HTR-8/SVneo (cell line): ENCODE measurements at regions not wholly inside any gene's neighbourhood (a gene's known extent, or its start where the extent isn't known, plus 50 kb on each side); places are given as distances from the start of the nearest gene placed in this dataset.

ENCODE experiments used
- DNase-seq: peaks from one replicate; pipeline ENCODE4 v3.0.0; 2011; ENCODE audit warnings: low spot score, mixed read lengths; ENCODE audit not compliant: insufficient read length
- FAIRE-seq: peaks from 2 replicates; lab custom pipeline; 2011; peaks lifted over from hg19 to GRCh38; lab: Jason Lieb, UNC

- DNase-seq (no peak), FAIRE-seq (no peak)
Observed at GRCh38 chr2:56508662-56509061, 324.9 kb downstream of the CCDC85A start.

GRCh38 chr2:56510610-56511009 lies 326.8 kb downstream of the CCDC85A start:
- FAIRE-seq (no peak), DNase-seq (no peak)

DNA sequence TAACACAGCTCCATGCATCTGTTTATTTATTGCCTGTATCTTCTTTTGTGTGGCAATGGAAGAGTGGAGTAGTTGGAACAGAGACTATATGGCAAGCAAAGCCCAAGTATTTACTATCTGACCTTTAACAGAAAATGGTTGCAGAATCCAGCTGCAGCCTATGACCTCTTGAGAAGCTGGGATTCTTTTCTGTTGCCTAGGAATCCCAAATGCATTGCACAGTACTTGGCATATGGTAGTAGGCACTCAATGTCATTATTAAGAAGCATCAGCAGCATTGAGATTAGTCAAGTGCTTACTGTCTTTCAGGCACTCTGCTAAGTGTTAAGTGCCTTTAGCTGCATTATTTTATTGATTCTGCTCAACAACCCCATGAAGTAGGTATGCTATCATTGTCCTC lies 331.6 kb downstream of the CCDC85A start:
- peak; percentile 65 for FAIRE-seq

GRCh38 chr2:56519806-56520205 lies 336.0 kb downstream of the CCDC85A start:
- FAIRE-seq, result no peak
- DNase-seq, result no peak

More for the DNA sequence above, 331.6 kb downstream of the CCDC85A start:
- DNase-seq, result no peak

- FAIRE-seq (no peak), DNase-seq (no peak)
Observed at GRCh38 chr2:56522605-56523089, 338.9 kb downstream of the CCDC85A start.

GRCh38 chr2:56523816-56524215 lies 340.0 kb downstream of the CCDC85A start:
- FAIRE-seq, result peak; percentile 36
- DNase-seq, result no peak

- FAIRE-seq (no peak), DNase-seq (no peak)
Observed at GRCh38 chr2:56531668-56532420, 348.1 kb downstream of the CCDC85A start.

DNA sequence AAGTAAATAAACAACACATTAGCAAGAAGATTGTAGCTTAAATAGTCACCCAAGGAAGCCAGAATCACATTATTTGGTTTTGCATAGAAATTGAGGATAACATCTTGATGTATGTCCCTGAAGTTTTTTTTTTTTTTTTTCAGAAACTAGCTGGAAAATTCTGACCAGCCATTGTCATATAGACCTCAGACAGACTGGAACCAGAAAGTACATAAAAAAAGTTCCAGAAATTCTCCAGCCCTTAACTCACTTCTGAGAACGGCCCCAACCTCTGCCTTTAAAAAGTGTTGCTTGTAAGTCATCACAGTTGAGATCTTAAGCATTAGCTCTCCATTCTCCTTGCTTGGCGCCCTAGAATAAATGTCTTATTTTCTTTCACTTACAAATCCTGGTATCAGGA lies 350.5 kb downstream of the CCDC85A start:
- FAIRE-seq, result peak; percentile 67
- no peak for DNase-seq

DNA sequence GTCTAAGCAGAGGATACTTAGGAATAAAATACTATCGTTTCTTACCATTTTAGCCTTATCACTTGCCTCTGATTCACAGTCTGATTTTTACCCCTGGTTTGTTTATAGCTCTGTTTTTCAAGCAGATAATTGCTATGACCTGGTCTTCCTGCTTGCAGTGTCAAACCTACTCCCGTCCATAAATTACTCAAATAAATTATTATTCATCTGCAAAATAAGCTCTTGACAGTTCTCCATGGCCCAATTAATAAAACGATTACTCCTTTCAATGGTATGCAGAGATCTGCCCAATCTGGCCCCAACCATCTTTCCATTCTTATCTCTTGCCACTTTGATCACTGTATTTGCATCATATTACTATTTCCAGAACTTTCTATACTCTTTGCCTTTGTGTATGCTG lies 354.0 kb downstream of the CCDC85A start:
- DNase-seq (no peak), FAIRE-seq (no peak)

DNA sequence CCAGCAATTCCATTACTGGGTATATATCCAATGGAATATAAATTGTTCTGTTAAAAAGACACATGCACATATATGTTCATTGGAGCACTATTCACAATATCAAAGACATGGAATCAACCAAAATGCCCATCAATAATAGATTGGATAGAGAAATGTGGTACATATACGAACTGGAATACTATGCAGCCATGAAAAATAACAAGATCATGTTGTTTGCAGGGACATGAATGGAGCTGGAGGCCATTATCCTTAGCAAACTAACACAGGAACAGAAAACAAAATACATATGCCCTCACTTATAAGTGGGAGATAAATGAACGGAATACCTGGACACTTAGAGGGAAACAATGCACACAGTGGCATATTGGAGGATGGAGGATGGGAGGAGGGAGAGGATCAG lies 355.8 kb downstream of the CCDC85A start:
- DNase-seq, result no peak
- no peak for FAIRE-seq

- FAIRE-seq (no peak), DNase-seq (no peak)
Observed at GRCh38 chr2:56540467-56540866, 356.7 kb downstream of the CCDC85A start.

DNA sequence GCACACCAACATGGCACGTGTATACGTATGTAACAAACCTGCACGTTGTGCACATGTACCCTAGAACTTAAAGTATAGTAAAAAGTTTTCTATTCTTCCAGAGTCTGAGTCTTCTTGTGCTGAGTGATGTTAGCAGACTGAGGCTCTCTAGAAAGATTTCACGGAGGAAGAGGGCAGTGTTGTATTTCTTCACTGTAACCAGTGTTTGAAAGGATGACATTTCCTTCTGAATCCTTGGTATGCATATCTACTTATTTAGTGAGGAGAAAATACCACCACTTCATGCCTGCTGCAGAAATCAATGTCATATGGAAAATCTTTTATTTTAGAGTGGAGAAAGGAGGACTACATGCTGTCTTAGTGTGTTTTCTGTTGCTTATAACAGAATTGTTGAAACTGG lies 357.1 kb downstream of the CCDC85A start:
- DNase-seq, result no peak
- FAIRE-seq, result no peak

DNA sequence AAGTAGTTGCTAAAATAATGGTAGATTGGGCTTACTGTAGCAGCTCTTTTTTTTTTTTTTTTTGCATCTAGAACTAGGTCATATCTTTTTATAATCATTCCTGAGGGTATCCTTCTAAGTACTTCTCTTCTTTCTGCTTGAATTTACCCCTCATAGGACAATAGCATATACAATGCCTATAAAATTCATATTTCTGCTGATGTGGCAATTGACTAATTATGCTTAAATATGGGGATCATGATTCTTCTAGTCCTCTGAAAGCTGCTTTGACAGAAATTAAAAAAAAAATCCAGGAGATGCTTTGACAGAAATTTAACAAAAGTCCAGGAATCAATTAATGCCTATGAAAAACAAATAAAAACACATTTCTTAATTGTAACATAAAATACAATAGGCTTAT lies 358.4 kb downstream of the CCDC85A start:
- DNase-seq (no peak), FAIRE-seq (no peak)

DNA sequence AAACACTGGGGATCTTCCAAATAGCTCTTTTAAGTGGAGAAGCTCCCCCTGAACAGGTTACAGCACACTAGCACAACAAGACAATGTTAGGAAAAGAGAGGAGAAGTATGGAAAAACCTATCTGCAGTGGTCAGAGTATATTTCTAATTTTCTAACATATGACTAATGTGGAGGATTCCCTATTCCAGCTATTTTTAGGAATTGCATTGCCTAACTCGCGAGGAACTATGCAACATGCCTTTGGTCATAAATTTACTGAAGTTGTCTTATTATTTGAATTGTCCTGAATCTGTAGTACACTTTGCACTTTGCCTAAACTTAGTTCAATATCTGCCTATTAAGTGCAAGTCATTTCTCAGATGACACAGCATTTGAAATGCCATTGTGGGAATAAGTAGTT lies 381.4 kb downstream of the CCDC85A start:
- DNase-seq (no peak), FAIRE-seq (peak; percentile 26)

DNA sequence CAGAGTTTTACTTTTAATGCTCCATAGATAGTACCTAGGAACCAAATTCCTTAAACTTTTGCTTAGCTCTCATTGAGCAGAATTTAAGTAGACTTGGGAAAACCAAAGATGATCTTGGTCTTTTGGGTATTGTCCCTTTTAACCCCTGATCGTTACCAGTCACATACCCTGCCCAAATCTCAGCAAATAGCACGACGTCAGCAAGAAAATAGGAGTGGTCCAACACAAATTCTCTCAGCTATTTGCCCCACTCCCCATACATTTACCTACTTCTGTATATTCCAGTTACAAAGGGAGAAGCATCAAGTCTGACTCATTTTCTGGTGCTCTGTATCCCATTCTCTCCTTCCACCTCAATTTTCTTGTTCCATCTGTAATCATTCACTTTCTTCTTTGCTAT lies 387.3 kb downstream of the CCDC85A start:
- no peak for FAIRE-seq
- no peak for DNase-seq

- FAIRE-seq (no peak), DNase-seq (no peak)
Observed at GRCh38 chr2:56576001-56576400, 392.2 kb downstream of the CCDC85A start.

GRCh38 chr2:56580242-56580641 lies 396.5 kb downstream of the CCDC85A start:
- FAIRE-seq, result peak; percentile 76
- peak; percentile 21 for DNase-seq

DNA sequence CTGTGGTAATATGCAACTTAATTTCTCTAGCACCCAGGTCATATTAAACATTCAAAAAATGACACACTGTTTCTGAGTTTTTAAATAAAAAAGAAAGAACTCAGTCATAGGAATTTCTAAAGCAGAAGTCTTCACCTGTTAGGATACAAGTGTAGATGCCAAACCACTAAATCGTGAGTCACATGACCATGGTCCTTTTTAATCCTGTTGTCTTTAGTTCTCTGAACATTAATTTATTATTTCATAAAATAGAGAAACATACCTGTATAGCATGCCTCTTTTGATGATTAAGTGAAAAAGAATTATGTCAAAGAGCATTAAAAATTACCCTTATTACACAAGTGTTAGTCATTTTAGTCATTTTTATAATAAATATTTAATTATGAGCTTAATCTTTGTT lies 398.8 kb downstream of the CCDC85A start:
- DNase-seq (no peak), FAIRE-seq (no peak)

- FAIRE-seq, result no peak
- no peak for DNase-seq
Observed at GRCh38 chr2:56583796-56584315, 400.1 kb downstream of the CCDC85A start.

GRCh38 chr2:56587456-56587855 lies 403.7 kb downstream of the CCDC85A start:
- FAIRE-seq (no peak), DNase-seq (no peak)

DNA sequence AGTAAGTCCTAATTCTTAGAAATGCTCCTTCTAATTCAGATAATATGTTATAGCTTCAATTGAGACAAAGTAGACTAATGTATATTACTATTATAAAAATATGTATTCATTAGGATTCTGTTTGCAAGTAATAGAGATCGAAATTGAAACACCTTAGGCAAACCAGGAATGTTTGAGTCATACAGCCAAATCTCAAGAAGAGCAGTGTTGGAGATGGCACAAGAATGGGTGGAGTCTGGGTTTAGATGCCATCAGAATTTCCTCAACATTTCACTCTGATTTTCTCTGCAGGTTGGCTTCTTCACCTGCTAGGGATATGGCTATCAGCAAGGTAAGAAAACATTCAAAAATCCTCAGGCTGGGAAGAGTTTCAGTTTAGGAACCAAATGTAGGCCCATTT lies 405.4 kb downstream of the CCDC85A start:
- DNase-seq (no peak), FAIRE-seq (no peak)

DNA sequence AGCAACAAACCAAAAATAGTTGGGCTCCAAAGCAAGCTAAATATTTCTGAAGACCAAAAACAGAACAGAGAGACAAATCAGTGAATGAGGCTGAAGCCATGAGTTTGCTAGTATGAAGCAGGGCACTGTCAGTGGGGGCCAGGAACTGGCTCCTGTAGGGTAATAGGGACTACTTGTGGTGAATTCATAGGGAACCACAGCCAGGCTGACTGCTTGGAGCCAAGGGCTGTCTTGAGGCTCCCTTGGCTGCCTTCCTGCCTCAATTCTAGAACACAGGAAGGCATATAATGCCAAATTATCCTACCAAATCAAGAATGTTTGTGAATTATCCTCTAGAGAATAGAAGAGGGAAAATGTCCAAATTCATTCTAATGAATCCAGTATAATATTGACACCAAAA lies 406.0 kb downstream of the CCDC85A start:
- FAIRE-seq, result no peak
- DNase-seq, result no peak
